Neural cell (in vitro differentiated cells): ENCODE measurements at regions not wholly inside any gene's neighbourhood (a gene's known extent, or its start where the extent isn't known, plus 50 kb on each side); places are given as distances from the start of the nearest gene placed in this dataset.

Experiments used
- H2AFZ ChIP-seq: fragments of 200-600, 300-800 bp; sonication (generic), shearing (Covaris generic); 2 replicates; pipeline ENCODE4 v1.6.0; 2014; ENCODE audit warnings: low read depth, mild to moderate bottlenecking, antibody characterized with exemption, low read length, moderate library complexity
- H3F3A ChIP-seq: fragments of 200-600 bp; shearing (Covaris generic); 2 replicates; pipeline ENCODE4 v1.6.1; 2016; ENCODE audit warnings: mild to moderate bottlenecking, moderate library complexity, mixed read lengths, antibody characterized with exemption, low read length; ENCODE audit not compliant: insufficient read depth, poor library complexity, severe bottlenecking
- H3K27ac ChIP-seq: fragments of 200-600, 300-800 bp; sonication (generic), shearing (Covaris generic); 2 replicates; pipeline ENCODE4 v1.5.1; 2014; ENCODE audit warnings: mild to moderate bottlenecking, low read length, moderate library complexity
- H3K27me3 ChIP-seq: fragments of 300-800, 200-600 bp; sonication (generic), shearing (Covaris generic); 2 replicates; pipeline ENCODE4 v1.6.0; 2014; ENCODE audit warnings: mild to moderate bottlenecking, low read depth, low read length, moderate library complexity; ENCODE audit not compliant: insufficient read depth
- H3K36me3 ChIP-seq: fragments of 300-800, 200-600 bp; sonication (generic), shearing (Covaris generic); 2 replicates; pipeline ENCODE4 v1.5.1; 2014; ENCODE audit warnings: mild to moderate bottlenecking, antibody characterized with exemption, low read length, moderate library complexity; ENCODE audit not compliant: insufficient read depth
- H3K4me2 ChIP-seq: fragments of 300-800, 200-600 bp; sonication (generic), shearing (Covaris generic); 2 replicates; pipeline ENCODE4 v1.6.0; 2014; ENCODE audit warnings: mild to moderate bottlenecking, low read length
- H3K4me3 ChIP-seq: fragments of 300-800, 200-600 bp; sonication (generic), shearing (Covaris generic); 2 replicates; pipeline ENCODE4 v1.5.1; 2014; ENCODE audit warnings: mild to moderate bottlenecking, low read length, moderate library complexity
- H3K79me2 ChIP-seq: fragments of 200-600 bp; shearing (Covaris generic); replicated peaks from 2 replicates; pipeline ENCODE4 v1.6.0; 2014; ENCODE audit warnings: mild to moderate bottlenecking, low read length, moderate library complexity; ENCODE audit not compliant: insufficient read depth
- H3K9ac ChIP-seq: fragments of 300-800, 200-600 bp; sonication (generic), shearing (Covaris generic); 2 replicates; pipeline ENCODE4 v1.6.1; 2016; ENCODE audit warnings: mild to moderate bottlenecking, low read length, mixed read lengths
- H3K9me2 ChIP-seq: fragments of 200-600 bp; shearing (Covaris generic); 2 replicates; pipeline ENCODE4 v1.6.1; 2016; ENCODE audit warnings: mild to moderate bottlenecking, low read length, mixed read lengths; ENCODE audit not compliant: insufficient read depth
- H3K9me3 ChIP-seq: fragments of 200-600, 300-800 bp; sonication (generic), shearing (Covaris generic); 2 replicates; pipeline ENCODE4 v1.6.1; 2016; ENCODE audit warnings: mild to moderate bottlenecking, mixed run types, low read length, moderate library complexity, mixed read lengths
- H4K20me1 ChIP-seq: fragments of 200-600 bp; shearing (Covaris generic); 2 replicates; pipeline ENCODE4 v1.6.1; 2016; ENCODE audit warnings: mild to moderate bottlenecking, mixed run types; ENCODE audit not compliant: insufficient read depth
- CTCF ChIP-seq: fragments of 450-650 bp; IDR thresholded peaks from 2 replicates; pipeline ENCODE4 v1.5.1; 2014; ENCODE audit warnings: antibody characterized with exemption, mild to moderate bottlenecking, moderate library complexity; ENCODE audit not compliant: poor library complexity, severe bottlenecking
- EP300 ChIP-seq: fragments of 450-650 bp; conservative IDR thresholded peaks from 2 replicates; pipeline ENCODE4 v1.6.1; 2014; ENCODE audit warnings: antibody characterized with exemption, mild to moderate bottlenecking, moderate library complexity; ENCODE audit not compliant: poor library complexity, severe bottlenecking
- EZH2 ChIP-seq: fragments of 200-600, 300-800 bp; shearing (Covaris generic), sonication (generic); IDR thresholded peaks from 2 replicates; pipeline ENCODE4 v1.6.1; 2014; ENCODE audit warnings: antibody characterized with exemption, low read length, borderline replicate concordance, mild to moderate bottlenecking; ENCODE audit not compliant: insufficient read depth, poor library complexity, severe bottlenecking
- MXI1 ChIP-seq: fragments of 450-650 bp; conservative IDR thresholded peaks from 2 replicates; pipeline ENCODE4 v1.6.1; 2014; ENCODE audit warnings: antibody characterized with exemption, mild to moderate bottlenecking; ENCODE audit not compliant: poor library complexity, severe bottlenecking
- POLR2AphosphoS5 ChIP-seq: IDR thresholded peaks from 2 replicates; pipeline ENCODE4 v1.6.1; 2012
- REST ChIP-seq: IDR thresholded peaks from 2 replicates; pipeline ENCODE4 v1.6.1; 2012; ENCODE audit warnings: borderline replicate concordance
- TAF1 ChIP-seq: IDR thresholded peaks from 2 replicates; pipeline ENCODE4 v1.6.1; 2012; ENCODE audit warnings: low read depth

GRCh38 chr9:28410411-28410810 is 837.1 kb upstream of the C9orf72 start:
- Histone ChIP-seq H3K9me3 (no peaks in the 10 kb centered on the region), H3K79me2 (no peaks in the 10 kb centered on the region), H3K4me2 (no peak overlapping the region), H3K27ac (no peak overlapping the region), H3K36me3 (no peaks in the 10 kb centered on the region), H3K4me3 (no peak overlapping the region), H3K9ac (no peak overlapping the region), H2AFZ (no peak overlapping the region), H4K20me1 (no peaks in the 10 kb centered on the region), H3K27me3 (no peaks in the 10 kb centered on the region), H3K9me2 (no peaks in the 10 kb centered on the region), H3F3A (no peaks in the 10 kb centered on the region)
- TF ChIP-seq REST (no peak), TAF1 (no peak), CTCF (no peak)

- H2AFZ ChIP-seq = no peak overlapping the region
- H4K20me1 ChIP-seq = no peaks in the 10 kb centered on the region
- no peak overlapping the region for H3K27ac ChIP-seq
- H3K4me3 ChIP-seq = no peak overlapping the region
- no peaks in the 10 kb centered on the region for H3K9me3 ChIP-seq
- no peaks in the 10 kb centered on the region for H3K27me3 ChIP-seq
- TF ChIP-seq POLR2AphosphoS5 = no peak
- no peaks in the 10 kb centered on the region for H3K9me2 ChIP-seq
- no peak overlapping the region for H3K4me2 ChIP-seq
- no peaks in the 10 kb centered on the region for H3K36me3 ChIP-seq
- H3F3A ChIP-seq = no peaks in the 10 kb centered on the region
- no peak overlapping the region for H3K9ac ChIP-seq
- H3K79me2 ChIP-seq = no peaks in the 10 kb centered on the region
Measured at GRCh38 chr9:28413471-28413870, 840.2 kb upstream of the C9orf72 start.

GRCh38 chr9:28423255-28423654 is 850.0 kb upstream of the C9orf72 start:
- Histone ChIP-seq H4K20me1 (no peaks in the 10 kb centered on the region), H3K4me3 (no peak overlapping the region), H3K9me2 (no peaks in the 10 kb centered on the region), H3K27ac (no peak overlapping the region), H3F3A (no peaks in the 10 kb centered on the region), H3K36me3 (no peaks in the 10 kb centered on the region), H3K4me2 (no peak overlapping the region), H3K9me3 (no peaks in the 10 kb centered on the region), H3K27me3 (no peaks in the 10 kb centered on the region), H3K79me2 (no peaks in the 10 kb centered on the region), H3K9ac (no peak overlapping the region), H2AFZ (no peak overlapping the region)
- TF ChIP-seq EZH2 = no peak
- no peak for TF ChIP-seq EP300
- TF ChIP-seq CTCF = no peak
- TF ChIP-seq POLR2AphosphoS5 = no peak
- no peak for TF ChIP-seq TAF1
- TF ChIP-seq MXI1 = no peak
